HL-60 (cell line): ENCODE measurements at regions not wholly inside any gene's neighbourhood (a gene's known extent, or its start where the extent isn't known, plus 50 kb on each side); places are given as distances from the start of the nearest gene placed in this dataset.

Experiments used
- DNase-seq, 2 experiments: peaks; one replicate each; pipeline ENCODE4 v3.0.0-alpha.2; 2010 to 2020; ENCODE audit warnings: low read depth in 1 of 2, low spot score in 1 of 2
- H3K27ac ChIP-seq: fragments of 250-450 bp; sonication (Bioruptor Pico); replicated peaks from 2 replicates; pipeline ENCODE4 v1.5.1; 2020; ENCODE audit warnings: mild to moderate bottlenecking, moderate library complexity
- H3K27me3 ChIP-seq: fragments of 250-450 bp; sonication (Bioruptor Pico); 2 replicates; pipeline ENCODE4 v1.5.1; 2021; ENCODE audit warnings: mild to moderate bottlenecking, moderate library complexity; ENCODE audit not compliant: insufficient read depth, poor library complexity, severe bottlenecking
- H3K4me3 ChIP-seq: replicated peaks from 2 replicates; pipeline ENCODE4 v1.5.1; 2011; ENCODE audit warnings: mild to moderate bottlenecking, control low read depth, low read length; ENCODE audit not compliant: insufficient read depth
- CTCF ChIP-seq: IDR thresholded peaks from one replicate; pipeline ENCODE4 v1.5.1; 2011; ENCODE audit warnings: low read length, control low read depth, inconsistent platforms; ENCODE audit not compliant: insufficient read depth
- GABPA ChIP-seq: IDR thresholded peaks from 2 replicates; pipeline ENCODE4 v1.6.1; 2012; ENCODE audit warnings: low read depth
- POLR2AphosphoS5 ChIP-seq: IDR thresholded peaks from 2 replicates; pipeline ENCODE4 v1.6.1; 2012; ENCODE audit warnings: low read depth
- REST ChIP-seq: IDR thresholded peaks from 2 replicates; pipeline ENCODE4 v1.6.1; 2012; ENCODE audit warnings: low read depth; ENCODE audit not compliant: insufficient replicate concordance
- SPI1 ChIP-seq: IDR thresholded peaks from 2 replicates; pipeline ENCODE4 v1.6.1; 2012; ENCODE audit warnings: low read depth, mild to moderate bottlenecking, borderline replicate concordance

- Histone ChIP-seq H3K27ac (no peak overlapping the region), H3K27me3 (no peaks in the 10 kb centered on the region), H3K4me3 (no peak overlapping the region)
- no peak for DNase-seq
- TF ChIP-seq CTCF, result no peak
These were observed 363.9 kb downstream of the RPS6KC1 start for GRCh38 chr1:213414911-213415310.

GRCh38 chr1:213415691-213416380, 364.8 kb downstream of the RPS6KC1 start:
- no peak overlapping the region for H3K4me3 ChIP-seq
- TF ChIP-seq CTCF (no peak), POLR2AphosphoS5 (no peak), GABPA (no peak), SPI1 (no peak), REST (no peak)
- no peaks in the 10 kb centered on the region for H3K27me3 ChIP-seq
- DNase-seq, result no peak
- H3K27ac ChIP-seq, result no peak overlapping the region

GRCh38 chr1:213416461-213417224, 365.6 kb downstream of the RPS6KC1 start:
- no peak for DNase-seq

More at GRCh38 chr1:213416461-213417224, 365.6 kb downstream of the RPS6KC1 start:
- Histone ChIP-seq H3K27ac (no peak overlapping the region), H3K27me3 (no peaks in the 10 kb centered on the region), H3K4me3 (no peak overlapping the region)
- TF ChIP-seq POLR2AphosphoS5, result no peak
- no peak for TF ChIP-seq SPI1
- no peak for TF ChIP-seq REST
- TF ChIP-seq GABPA, result no peak
